ENCODE measurements at regions not wholly inside any gene's neighbourhood (a gene's known extent, or its start where the extent isn't known, plus 50 kb on each side); places are given as distances from the start of the nearest gene placed in this dataset.

DNA sequence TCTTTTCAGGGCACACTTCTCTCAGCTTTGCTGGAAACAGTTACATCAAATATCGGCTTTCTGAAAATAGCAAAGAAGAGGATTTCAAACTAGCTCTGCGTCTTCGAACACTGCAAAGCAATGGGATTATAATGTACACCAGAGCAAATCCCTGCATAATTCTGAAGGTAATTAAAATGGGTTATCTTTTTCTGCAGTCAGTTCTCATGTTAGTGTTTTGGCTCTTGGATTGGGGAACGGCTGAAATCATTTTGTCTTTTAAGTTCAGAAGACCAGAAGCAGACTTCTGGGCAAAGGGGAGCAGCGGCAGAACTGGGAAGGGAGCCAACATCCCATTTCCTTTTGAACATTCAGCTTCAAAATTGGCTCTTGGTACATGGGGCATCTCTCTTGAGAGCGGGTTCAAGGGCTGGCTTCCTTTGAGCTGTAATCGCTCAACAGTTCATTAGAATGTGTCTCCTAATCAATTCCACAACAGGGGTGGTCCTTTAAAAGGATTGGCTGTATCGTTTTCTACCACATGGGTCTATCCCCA lies 110.2 kb upstream of the MTNR1B start:
- no peak for DNase-seq
- no TSS peak for BruUV-seq (replicated peaks)
- no peak overlapping the region for H3K4me3 Mint-ChIP-seq (ENCODE audit: unreplicated experiment)
- ChIA-PET CTCF (no interaction called here), POLR2A (no interaction called here)
- H3K36me3 Mint-ChIP-seq (ENCODE audit: insufficient read depth, unreplicated experiment) = no peaks in the 10 kb centered on the region
- Histone ChIP-seq H3K4me3 (ENCODE audit: low read depth, low read length) (no peak overlapping the region), H3K4me1 (no peaks in the 10 kb centered on the region), H3K27me3 (replicated peaks; ENCODE audit: control insufficient read depth, insufficient read depth, low read length) (no peaks in the 10 kb centered on the region; the same call in none of the 2 replicates), H3K9me3 (no peaks in the 10 kb centered on the region), H3K36me3 (ENCODE audit: control insufficient read depth, insufficient read depth, low read length) (no peaks in the 10 kb centered on the region)
- no peak overlapping the region for H3K27ac Mint-ChIP-seq (ENCODE audit: unreplicated experiment)
- intact Hi-C loops (cut with micrococcal nuclease; ENCODE audit: unreplicated experiment) = no loop called here
- peaks cover 8% of the 10 kb centered on the region for H3K27me3 Mint-ChIP-seq (ENCODE audit: insufficient read depth, unreplicated experiment)
- TF ChIP-seq, protein P1, sequence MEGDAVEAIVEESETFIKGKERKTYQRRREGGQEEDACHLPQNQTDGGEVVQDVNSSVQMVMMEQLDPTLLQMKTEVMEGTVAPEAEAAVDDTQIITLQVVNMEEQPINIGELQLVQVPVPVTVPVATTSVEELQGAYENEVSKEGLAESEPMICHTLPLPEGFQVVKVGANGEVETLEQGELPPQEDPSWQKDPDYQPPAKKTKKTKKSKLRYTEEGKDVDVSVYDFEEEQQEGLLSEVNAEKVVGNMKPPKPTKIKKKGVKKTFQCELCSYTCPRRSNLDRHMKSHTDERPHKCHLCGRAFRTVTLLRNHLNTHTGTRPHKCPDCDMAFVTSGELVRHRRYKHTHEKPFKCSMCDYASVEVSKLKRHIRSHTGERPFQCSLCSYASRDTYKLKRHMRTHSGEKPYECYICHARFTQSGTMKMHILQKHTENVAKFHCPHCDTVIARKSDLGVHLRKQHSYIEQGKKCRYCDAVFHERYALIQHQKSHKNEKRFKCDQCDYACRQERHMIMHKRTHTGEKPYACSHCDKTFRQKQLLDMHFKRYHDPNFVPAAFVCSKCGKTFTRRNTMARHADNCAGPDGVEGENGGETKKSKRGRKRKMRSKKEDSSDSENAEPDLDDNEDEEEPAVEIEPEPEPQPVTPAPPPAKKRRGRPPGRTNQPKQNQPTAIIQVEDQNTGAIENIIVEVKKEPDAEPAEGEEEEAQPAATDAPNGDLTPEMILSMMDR (IDR thresholded peaks at IDR 0.05; ENCODE audit: insufficient read depth in 1 of 2, low read depth in 1 of 2, low read length in 1 of 2, severe bottlenecking in 1 of 2, unreplicated experiment in 1 of 2) = no peak
- no peaks in the 10 kb centered on the region for H3K9me3 Mint-ChIP-seq (ENCODE audit: unreplicated experiment)
- H3K4me1 Mint-ChIP-seq (ENCODE audit: low read depth, unreplicated experiment) = no peaks in the 10 kb centered on the region

DNA sequence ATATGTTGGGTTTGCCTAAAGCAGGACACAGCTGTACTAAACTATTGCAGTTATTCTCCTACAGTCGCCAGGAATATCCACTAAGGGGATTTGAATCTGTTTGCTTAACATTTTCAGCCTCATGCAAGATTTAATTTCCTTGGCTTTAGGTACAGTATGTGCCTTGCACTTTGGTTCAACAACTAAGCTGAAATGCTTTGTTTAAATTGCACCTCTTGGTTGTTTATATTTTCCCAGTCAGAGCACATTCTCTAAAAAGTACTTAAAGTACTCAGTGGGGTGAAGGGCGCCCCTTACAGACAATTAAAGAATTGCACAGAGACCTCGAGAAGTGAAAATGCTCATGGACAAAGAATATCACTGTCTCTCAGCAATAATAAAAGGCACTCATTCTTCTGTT lies 107.8 kb upstream of the MTNR1B start:
- no peaks in the 10 kb centered on the region for H3K36me3 ChIP-seq (ENCODE audit: control insufficient read depth, insufficient read depth, low read length)
- Mint-ChIP-seq H3K36me3 (ENCODE audit: insufficient read depth, unreplicated experiment) (no peaks in the 10 kb centered on the region), H3K27ac (ENCODE audit: unreplicated experiment) (no peak overlapping the region), H3K9me3 (ENCODE audit: unreplicated experiment) (no peaks in the 10 kb centered on the region), H3K27me3 (ENCODE audit: insufficient read depth, unreplicated experiment) (peaks cover 11% of the 10 kb centered on the region), H3K4me1 (ENCODE audit: low read depth, unreplicated experiment) (no peaks in the 10 kb centered on the region), H3K4me3 (ENCODE audit: unreplicated experiment) (no peak overlapping the region)
- no peak overlapping the region for H3K4me3 ChIP-seq (ENCODE audit: low read depth, low read length)
- BruUV-seq (replicated peaks) = no TSS peak
- no peaks in the 10 kb centered on the region for H3K9me3 ChIP-seq
- no peak for DNase-seq
- CTCF ChIA-PET = no interaction called here
- H3K4me1 ChIP-seq = no peaks in the 10 kb centered on the region
- H3K27me3 ChIP-seq (replicated peaks; ENCODE audit: control insufficient read depth, insufficient read depth, low read length) = no peaks in the 10 kb centered on the region; the same call in none of the 2 replicates
- POLR2A ChIA-PET = no interaction called here
- TF ChIP-seq, protein P1 (IDR thresholded peaks at IDR 0.05; ENCODE audit: insufficient read depth in 1 of 2, low read depth in 1 of 2, low read length in 1 of 2, severe bottlenecking in 1 of 2, unreplicated experiment in 1 of 2) = no peak
- intact Hi-C loops (cut with micrococcal nuclease; ENCODE audit: unreplicated experiment) = no loop called here

GRCh38 chr11:92865352-92865751 lies 104.1 kb upstream of the MTNR1B start:
- Histone ChIP-seq H3K9me3 (no peaks in the 10 kb centered on the region), H3K4me1 (no peaks in the 10 kb centered on the region), H3K4me3 (ENCODE audit: low read depth, low read length) (no peak overlapping the region), H3K36me3 (ENCODE audit: control insufficient read depth, insufficient read depth, low read length) (no peaks in the 10 kb centered on the region), H3K27me3 (replicated peaks; ENCODE audit: control insufficient read depth, insufficient read depth, low read length) (no peaks in the 10 kb centered on the region)
- no peak overlapping the region for H3K4me3 Mint-ChIP-seq (ENCODE audit: unreplicated experiment)
- H3K36me3 Mint-ChIP-seq (ENCODE audit: insufficient read depth, unreplicated experiment) = no peaks in the 10 kb centered on the region
- H3K27me3 Mint-ChIP-seq (ENCODE audit: insufficient read depth, unreplicated experiment) = peaks cover 3% of the 10 kb centered on the region
- ChIA-PET POLR2A (no interaction called here), CTCF (no interaction called here)
- no peak for DNase-seq
- no peaks in the 10 kb centered on the region for H3K9me3 Mint-ChIP-seq (ENCODE audit: unreplicated experiment)
- H3K27ac Mint-ChIP-seq (ENCODE audit: unreplicated experiment) = no peak overlapping the region
- TF ChIP-seq, protein P1 (IDR thresholded peaks at IDR 0.05; ENCODE audit: insufficient read depth in 1 of 2, low read depth in 1 of 2, low read length in 1 of 2, severe bottlenecking in 1 of 2, unreplicated experiment in 1 of 2) = no peak
- no peaks in the 10 kb centered on the region for H3K4me1 Mint-ChIP-seq (ENCODE audit: low read depth, unreplicated experiment)
- intact Hi-C loops (cut with micrococcal nuclease; ENCODE audit: unreplicated experiment) = no loop called here
- BruUV-seq (replicated peaks) = no TSS peak

Measured in Caco-2 (cell line).